Astrocyte (in vitro differentiated cells and primary cell): ENCODE measurements at regions not wholly inside any gene's neighbourhood (a gene's known extent, or its start where the extent isn't known, plus 50 kb on each side); places are given as distances from the start of the nearest gene placed in this dataset.
A peak's percentile ranks its signal among the peaks of the same experiment; 100 is the strongest.

Source experiments
- DNase-seq: peaks from one replicate; pipeline ENCODE4 v3.0.0-alpha.2; 2010; ENCODE audit warnings: low read depth
- FAIRE-seq: peaks from 2 replicates; lab custom pipeline; 2011; peaks lifted over from hg19 to GRCh38; lab: Jason Lieb, UNC
- H2AFZ ChIP-seq: 2 replicates; pipeline ENCODE4 v1.6.0; 2012; ENCODE audit warnings: low read depth, low read length, inconsistent platforms
- H3K27ac ChIP-seq: 2 replicates; pipeline ENCODE4 v1.5.1; 2011; ENCODE audit warnings: low read depth, low read length, inconsistent platforms
- H3K27me3 ChIP-seq: 2 replicates; pipeline ENCODE4 v1.6.0; 2011; ENCODE audit warnings: low read length, inconsistent platforms; ENCODE audit not compliant: insufficient read depth
- H3K36me3 ChIP-seq: 2 replicates; pipeline ENCODE4 v1.5.1; 2011; ENCODE audit warnings: low read length, inconsistent platforms; ENCODE audit not compliant: insufficient read depth
- H3K4me1 ChIP-seq: 2 replicates; pipeline ENCODE4 v1.5.1; 2011; ENCODE audit warnings: low read length, inconsistent platforms; ENCODE audit not compliant: insufficient read depth
- H3K4me2 ChIP-seq: 2 replicates; pipeline ENCODE4 v1.6.0; 2012; ENCODE audit warnings: low read length, inconsistent platforms
- H3K4me3 ChIP-seq: 2 replicates; pipeline ENCODE4 v1.5.1; 2011; ENCODE audit warnings: low read depth, mild to moderate bottlenecking, low read length, inconsistent platforms; ENCODE audit not compliant: insufficient read depth
- H3K79me2 ChIP-seq: 2 replicates; pipeline ENCODE4 v1.6.0; 2012; ENCODE audit warnings: mild to moderate bottlenecking, low read length, inconsistent platforms; ENCODE audit not compliant: insufficient read depth
- H3K9ac ChIP-seq: 2 replicates; pipeline ENCODE4 v1.6.0; 2012; ENCODE audit warnings: mild to moderate bottlenecking, low read length, inconsistent platforms
- H3K9me3 ChIP-seq: 2 replicates; pipeline ENCODE4 v1.5.1; 2012; ENCODE audit warnings: low read depth, mild to moderate bottlenecking, low read length, inconsistent platforms; ENCODE audit not compliant: insufficient read depth
- H4K20me1 ChIP-seq: 2 replicates; pipeline ENCODE4 v1.6.0; 2012; ENCODE audit warnings: low read length, inconsistent platforms; ENCODE audit not compliant: insufficient read depth
- H3K27ac Mint-ChIP-seq: one replicate; pipeline ENCODE4 v1.8.0; 2021; ENCODE audit warnings: mild to moderate bottlenecking, mixed read lengths; ENCODE audit not compliant: unreplicated experiment
- H3K27me3 Mint-ChIP-seq: one replicate; pipeline ENCODE4 v1.8.0; 2021; ENCODE audit warnings: low read depth, mixed read lengths; ENCODE audit not compliant: unreplicated experiment
- H3K36me3 Mint-ChIP-seq: one replicate; pipeline ENCODE4 v1.8.0; 2021; ENCODE audit warnings: low read depth, mixed read lengths; ENCODE audit not compliant: unreplicated experiment
- H3K4me1 Mint-ChIP-seq: one replicate; pipeline ENCODE4 v1.8.0; 2021; ENCODE audit warnings: low read depth, mixed read lengths; ENCODE audit not compliant: unreplicated experiment
- H3K4me3 Mint-ChIP-seq: one replicate; pipeline ENCODE4 v1.8.0; 2021; ENCODE audit warnings: mild to moderate bottlenecking, moderate library complexity, mixed read lengths; ENCODE audit not compliant: unreplicated experiment
- H3K9me3 Mint-ChIP-seq: one replicate; pipeline ENCODE4 v1.8.0; 2021; ENCODE audit warnings: mild to moderate bottlenecking, mixed read lengths; ENCODE audit not compliant: unreplicated experiment
- EZH2 ChIP-seq: IDR thresholded peaks from 2 replicates; pipeline ENCODE4 v1.6.1; 2012; ENCODE audit warnings: mild to moderate bottlenecking, low read length, inconsistent platforms; ENCODE audit not compliant: insufficient read depth
- TF ChIP-seq, protein P1 (sequence below): IDR thresholded peaks from 2 replicates; pipeline ENCODE4 v1.5.1; 2011; ENCODE audit warnings: low read depth, mild to moderate bottlenecking, inconsistent platforms, low read length, moderate library complexity; ENCODE audit not compliant: insufficient read depth

DNA sequence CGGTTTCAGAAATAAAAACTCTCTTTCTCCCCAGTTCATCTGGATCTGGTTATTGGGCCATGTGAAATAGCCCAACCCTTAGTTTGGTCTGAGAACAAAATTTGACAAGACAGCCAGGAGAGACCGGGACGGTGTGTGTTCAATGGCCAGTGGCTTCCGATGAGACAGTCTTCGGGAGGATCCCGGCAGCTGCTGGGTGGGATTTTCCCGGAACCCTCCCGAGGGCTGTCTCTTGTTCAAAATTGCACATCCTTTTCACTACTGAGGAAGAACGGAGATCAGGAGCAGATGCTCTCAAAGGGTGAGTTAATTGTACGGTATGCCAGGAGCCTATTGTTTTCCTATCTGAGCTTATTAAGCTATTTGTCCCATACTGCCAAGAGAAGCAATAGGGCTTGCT is 166.5 kb downstream of the PRR32 start:
- Histone ChIP-seq H2AFZ (no peak overlapping the region), H4K20me1 (no peaks in the 10 kb centered on the region), H3K27ac (no peak overlapping the region), H3K36me3 (no peaks in the 10 kb centered on the region), H3K9me3 (no peaks in the 10 kb centered on the region), H3K4me2 (no peak overlapping the region), H3K9ac (no peak overlapping the region), H3K27me3 (no peaks in the 10 kb centered on the region), H3K4me3 (no peak overlapping the region), H3K4me1 (no peaks in the 10 kb centered on the region), H3K79me2 (no peaks in the 10 kb centered on the region)
- H3K27ac Mint-ChIP-seq: no peak overlapping the region
- no peaks in the 10 kb centered on the region for H3K27me3 Mint-ChIP-seq
- H3K36me3 Mint-ChIP-seq: no peaks in the 10 kb centered on the region
- H3K9me3 Mint-ChIP-seq: no peaks in the 10 kb centered on the region
- peak; percentile 64 for FAIRE-seq
- no peaks in the 10 kb centered on the region for H3K4me1 Mint-ChIP-seq
- TF ChIP-seq EZH2: no peak
- TF ChIP-seq, protein P1, sequence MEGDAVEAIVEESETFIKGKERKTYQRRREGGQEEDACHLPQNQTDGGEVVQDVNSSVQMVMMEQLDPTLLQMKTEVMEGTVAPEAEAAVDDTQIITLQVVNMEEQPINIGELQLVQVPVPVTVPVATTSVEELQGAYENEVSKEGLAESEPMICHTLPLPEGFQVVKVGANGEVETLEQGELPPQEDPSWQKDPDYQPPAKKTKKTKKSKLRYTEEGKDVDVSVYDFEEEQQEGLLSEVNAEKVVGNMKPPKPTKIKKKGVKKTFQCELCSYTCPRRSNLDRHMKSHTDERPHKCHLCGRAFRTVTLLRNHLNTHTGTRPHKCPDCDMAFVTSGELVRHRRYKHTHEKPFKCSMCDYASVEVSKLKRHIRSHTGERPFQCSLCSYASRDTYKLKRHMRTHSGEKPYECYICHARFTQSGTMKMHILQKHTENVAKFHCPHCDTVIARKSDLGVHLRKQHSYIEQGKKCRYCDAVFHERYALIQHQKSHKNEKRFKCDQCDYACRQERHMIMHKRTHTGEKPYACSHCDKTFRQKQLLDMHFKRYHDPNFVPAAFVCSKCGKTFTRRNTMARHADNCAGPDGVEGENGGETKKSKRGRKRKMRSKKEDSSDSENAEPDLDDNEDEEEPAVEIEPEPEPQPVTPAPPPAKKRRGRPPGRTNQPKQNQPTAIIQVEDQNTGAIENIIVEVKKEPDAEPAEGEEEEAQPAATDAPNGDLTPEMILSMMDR: no peak
- no peak for DNase-seq
- no peak overlapping the region for H3K4me3 Mint-ChIP-seq

GRCh38 chrX:126994032-126994600 is 174.6 kb downstream of the PRR32 start:
- no peaks in the 10 kb centered on the region for H3K36me3 Mint-ChIP-seq
- Histone ChIP-seq H3K4me2 (no peak overlapping the region), H3K4me1 (no peaks in the 10 kb centered on the region), H3K9ac (no peak overlapping the region), H3K79me2 (no peaks in the 10 kb centered on the region), H3K4me3 (no peak overlapping the region), H3K27ac (no peak overlapping the region), H2AFZ (no peak overlapping the region), H4K20me1 (no peaks in the 10 kb centered on the region), H3K9me3 (no peaks in the 10 kb centered on the region), H3K27me3 (no peaks in the 10 kb centered on the region), H3K36me3 (no peaks in the 10 kb centered on the region)
- FAIRE-seq (peak; percentile 50), DNase-seq (no peak)
- H3K27ac Mint-ChIP-seq: no peak overlapping the region
- H3K4me1 Mint-ChIP-seq: no peaks in the 10 kb centered on the region
- no peaks in the 10 kb centered on the region for H3K27me3 Mint-ChIP-seq
- H3K4me3 Mint-ChIP-seq: no peak overlapping the region
- no peak for TF ChIP-seq EZH2
- TF ChIP-seq, protein P1: no peak
- H3K9me3 Mint-ChIP-seq: no peaks in the 10 kb centered on the region

DNA sequence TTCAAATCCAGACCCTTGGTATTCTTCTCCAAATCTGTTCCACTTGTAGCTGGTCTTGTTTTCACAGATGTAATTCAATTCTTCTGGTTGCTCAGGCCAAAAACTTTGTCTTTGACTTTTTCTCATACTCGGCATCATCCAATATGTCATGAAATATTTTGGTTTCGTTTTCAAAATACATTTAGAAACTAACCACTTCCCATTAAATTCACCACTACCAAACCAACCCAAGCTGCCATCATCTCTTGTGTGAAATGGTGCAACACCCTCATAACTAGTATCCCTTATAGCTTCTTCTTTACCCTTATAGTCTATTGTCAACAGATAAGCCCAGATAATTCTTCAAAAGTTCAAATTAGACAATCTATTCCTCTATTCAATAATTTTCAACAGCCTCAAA is 192.1 kb downstream of the PRR32 start:
- TF ChIP-seq EZH2: no peak
- TF ChIP-seq, protein P1: no peak
- Mint-ChIP-seq H3K4me3 (no peak overlapping the region), H3K27ac (no peak overlapping the region), H3K27me3 (no peaks in the 10 kb centered on the region), H3K4me1 (no peaks in the 10 kb centered on the region), H3K36me3 (no peaks in the 10 kb centered on the region), H3K9me3 (no peaks in the 10 kb centered on the region)
- no peak overlapping the region for H3K4me2 ChIP-seq
- H3K36me3 ChIP-seq: no peaks in the 10 kb centered on the region
- H3K27ac ChIP-seq: no peak overlapping the region
- no peak overlapping the region for H3K9ac ChIP-seq
- peak; percentile 20 for FAIRE-seq
- H3K9me3 ChIP-seq: no peaks in the 10 kb centered on the region
- no peak overlapping the region for H3K4me3 ChIP-seq
- DNase-seq: no peak
- no peaks in the 10 kb centered on the region for H4K20me1 ChIP-seq
- H3K27me3 ChIP-seq: no peaks in the 10 kb centered on the region
- H3K4me1 ChIP-seq: no peaks in the 10 kb centered on the region
- H3K79me2 ChIP-seq: no peaks in the 10 kb centered on the region
- no peak overlapping the region for H2AFZ ChIP-seq
